ENCODE measurements at regions not wholly inside any gene's neighbourhood (a gene's known extent, or its start where the extent isn't known, plus 50 kb on each side); places are given as distances from the start of the nearest gene placed in this dataset.
"Not testable (repeated sequence)": the region's sequence is repeated elsewhere in the genome, so short reads cannot be mapped to it uniquely, and the experiment has no call there.

DNA sequence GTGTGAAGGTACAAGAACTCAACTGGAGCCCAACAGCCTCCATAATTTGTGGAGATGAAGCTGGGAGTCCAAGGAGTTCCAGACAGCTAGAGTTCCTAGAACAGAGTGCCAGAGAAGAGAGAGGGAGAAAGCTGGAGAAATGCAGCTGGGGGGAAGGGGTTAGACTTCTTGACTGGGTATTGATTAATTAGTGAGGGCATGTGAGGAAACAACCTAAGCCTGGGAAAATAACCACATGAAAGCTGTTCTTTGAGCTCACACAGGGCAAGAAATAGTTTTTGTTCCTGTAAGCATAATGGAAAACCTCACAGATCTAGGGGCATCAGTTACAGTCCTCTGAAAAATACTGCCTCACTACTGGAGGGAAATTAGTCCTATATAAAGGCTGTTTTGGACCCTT, 230.5 kb upstream of the FKBP1C start:
- Histone ChIP-seq H3K27ac (peak overlapping the region in 1 of 4 donors; percentile 37), H3K9me3 (no peaks in the 10 kb centered on the region), H3K4me3 (no peak overlapping the region), H3K36me3 (no peaks in the 10 kb centered on the region), H3K27me3 (no peaks in the 10 kb centered on the region), H3K4me1 (peaks cover 0 to 9% (median 4%) of the 10 kb centered on the region in 3 donors)
- ATAC-seq (peak; percentile 87 to 95 (median 94)), DNase-seq (peak in 3 of 6 donors; percentile 10 to 52 (median 20)), FAIRE-seq (no peak)
- TF ChIP-seq, protein P1, sequence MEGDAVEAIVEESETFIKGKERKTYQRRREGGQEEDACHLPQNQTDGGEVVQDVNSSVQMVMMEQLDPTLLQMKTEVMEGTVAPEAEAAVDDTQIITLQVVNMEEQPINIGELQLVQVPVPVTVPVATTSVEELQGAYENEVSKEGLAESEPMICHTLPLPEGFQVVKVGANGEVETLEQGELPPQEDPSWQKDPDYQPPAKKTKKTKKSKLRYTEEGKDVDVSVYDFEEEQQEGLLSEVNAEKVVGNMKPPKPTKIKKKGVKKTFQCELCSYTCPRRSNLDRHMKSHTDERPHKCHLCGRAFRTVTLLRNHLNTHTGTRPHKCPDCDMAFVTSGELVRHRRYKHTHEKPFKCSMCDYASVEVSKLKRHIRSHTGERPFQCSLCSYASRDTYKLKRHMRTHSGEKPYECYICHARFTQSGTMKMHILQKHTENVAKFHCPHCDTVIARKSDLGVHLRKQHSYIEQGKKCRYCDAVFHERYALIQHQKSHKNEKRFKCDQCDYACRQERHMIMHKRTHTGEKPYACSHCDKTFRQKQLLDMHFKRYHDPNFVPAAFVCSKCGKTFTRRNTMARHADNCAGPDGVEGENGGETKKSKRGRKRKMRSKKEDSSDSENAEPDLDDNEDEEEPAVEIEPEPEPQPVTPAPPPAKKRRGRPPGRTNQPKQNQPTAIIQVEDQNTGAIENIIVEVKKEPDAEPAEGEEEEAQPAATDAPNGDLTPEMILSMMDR (IDR thresholded peaks at IDR 0.05), result no peak
- intact Hi-C loops (cut with DNase I), result no loop called here

- TF ChIP-seq, protein P1 (IDR thresholded peaks at IDR 0.05), result no peak
- 38 to 39% methylated on average over 2 of the region's 2 CpGs for WGBS, 2 donors
- Histone ChIP-seq H3K27ac (no peak overlapping the region), H3K4me1 (peaks cover 0 to 9% (median 4%) of the 10 kb centered on the region in 3 donors), H3K27me3 (no peaks in the 10 kb centered on the region), H3K9me3 (no peaks in the 10 kb centered on the region), H3K4me3 (no peak overlapping the region), H3K36me3 (no peaks in the 10 kb centered on the region)
- intact Hi-C loops (cut with DNase I), result no loop called here
- no peak for ATAC-seq
- DNase-seq, result no peak
- no peak for FAIRE-seq
Observed at GRCh38 chr6:62982951-62983350, 228.3 kb upstream of the FKBP1C start.

DNA sequence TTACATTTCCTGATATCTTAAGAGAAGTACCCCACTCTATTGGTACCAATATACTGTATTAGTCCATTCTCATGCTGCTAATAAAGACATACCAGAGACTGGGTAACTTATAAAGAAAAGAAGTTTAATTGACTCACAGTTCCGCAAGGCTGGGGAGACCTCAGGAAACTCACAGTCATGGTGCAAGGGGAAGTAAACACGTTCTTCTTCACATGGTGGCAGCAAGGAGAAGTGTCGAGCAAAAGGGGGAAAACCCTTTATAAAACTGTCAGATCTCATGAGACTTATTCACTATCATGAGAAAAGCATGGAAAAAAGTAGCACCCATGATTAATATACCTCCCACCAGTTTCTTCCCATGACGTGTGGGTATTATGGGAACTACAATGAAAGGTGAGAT, 219.6 kb upstream of the FKBP1C start:
- intact Hi-C loops (cut with DNase I); ATAC-seq: not testable (repeated sequence)
- WGBS, 2 donors, result 79 to 86% methylated on average over 4 of the region's 4 CpGs

DNA sequence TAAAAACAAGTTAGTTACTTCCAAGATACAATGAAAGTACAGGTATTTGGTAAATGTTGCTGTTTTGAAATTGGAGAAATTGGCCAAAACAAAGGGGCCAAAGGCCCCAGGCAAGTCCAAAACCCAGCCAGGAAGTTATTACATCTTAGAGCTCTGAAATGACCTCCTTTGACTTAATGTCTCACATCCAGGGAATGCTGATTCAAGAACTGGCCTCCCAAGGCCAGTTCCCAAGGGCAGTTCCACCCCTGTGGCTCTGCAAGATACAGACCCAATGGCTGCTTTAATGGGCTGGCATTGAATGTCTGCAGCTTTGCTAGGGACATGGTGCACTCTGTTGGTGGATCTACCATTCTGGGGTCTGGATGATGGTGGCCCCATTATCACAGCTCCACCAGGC, 217.3 kb upstream of the FKBP1C start:
- DNase-seq, result no peak
- no peaks in the 10 kb centered on the region for H3K9me3 ChIP-seq
- no peak overlapping the region for H3K27ac ChIP-seq
- H3K4me3 ChIP-seq, result no peak overlapping the region
- H3K36me3 ChIP-seq, result no peaks in the 10 kb centered on the region
- H3K4me1 ChIP-seq, result no peaks in the 10 kb centered on the region
- FAIRE-seq, result no peak
- TF ChIP-seq, protein P1 (IDR thresholded peaks at IDR 0.05), result no peak
- intact Hi-C loops (cut with DNase I), result no loop called here
- no peak for ATAC-seq
- no peaks in the 10 kb centered on the region for H3K27me3 ChIP-seq

More for the DNA sequence above, 219.6 kb upstream of the FKBP1C start:
- FAIRE-seq, H3K4me1 ChIP-seq, H3K27ac ChIP-seq, H3K36me3 ChIP-seq, H3K27me3 ChIP-seq, DNase-seq, H3K4me3 ChIP-seq, H3K9me3 ChIP-seq: not testable (repeated sequence)

DNA sequence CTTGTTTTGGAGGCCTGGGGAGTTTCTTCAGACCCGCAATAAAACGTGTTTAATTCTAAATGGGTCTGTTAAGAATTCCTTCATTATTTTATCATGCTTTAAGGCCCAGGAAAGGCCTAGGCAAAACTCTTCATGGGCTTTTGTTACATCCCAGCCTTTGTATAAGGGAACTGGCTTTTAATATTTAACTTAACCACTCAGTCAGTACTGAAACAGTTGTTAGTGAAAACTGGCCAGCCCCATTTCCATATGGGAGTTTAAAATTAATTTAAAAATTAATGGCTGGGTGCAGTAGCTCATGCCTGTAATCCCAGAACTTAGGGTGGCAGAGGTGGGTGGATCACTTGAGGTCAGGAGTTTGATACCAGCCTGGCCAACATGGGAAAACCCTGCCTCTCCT, 213.2 kb upstream of the FKBP1C start:
- Histone ChIP-seq H3K4me1 (peaks cover 0 to 12% (median 8%) of the 10 kb centered on the region in 3 donors), H3K27me3 (no peaks in the 10 kb centered on the region), H3K4me3 (no peak overlapping the region), H3K9me3 (no peaks in the 10 kb centered on the region), H3K27ac (no peak overlapping the region), H3K36me3 (no peaks in the 10 kb centered on the region)
- no peak for FAIRE-seq
- intact Hi-C loops (cut with DNase I), result no loop called here
- TF ChIP-seq, protein P1 (IDR thresholded peaks at IDR 0.05), result no peak
- ATAC-seq, result no peak
- WGBS, 2 donors, result 88 to 90% methylated on average over 2 of the region's 2 CpGs
- DNase-seq, result no peak

- H3K27me3 ChIP-seq; H3K36me3 ChIP-seq; H3K9me3 ChIP-seq; FAIRE-seq; H3K27ac ChIP-seq; intact Hi-C loops (cut with DNase I); H3K4me3 ChIP-seq; DNase-seq: not testable (repeated sequence)
- H3K4me1 ChIP-seq, result peaks cover 0 to 12% (median 8%) of the 10 kb centered on the region in 3 donors
- peak in 1 of 4 donors; percentile 43 for ATAC-seq
- 5 to 14% methylated on average over 3 of the region's 3 CpGs for WGBS, 2 donors
Observed at GRCh38 chr6:62999242-62999641, 212.0 kb upstream of the FKBP1C start.

Data from pancreas (tissue), 10 donors.